ENCODE measurements at regions not wholly inside any gene's neighbourhood (a gene's known extent, or its start where the extent isn't known, plus 50 kb on each side); places are given as distances from the start of the nearest gene placed in this dataset.
A peak's percentile ranks its signal among the peaks of the same experiment; 100 is the strongest.

GRCh38 chr1:5465281-5465711, 526.9 kb downstream of the NPHP4 start:
- no peak for DNase-seq (ENCODE audit: low read depth)

- DNase-seq (ENCODE audit: low read depth): no peak
These were observed 527.9 kb downstream of the NPHP4 start for GRCh38 chr1:5464366-5464765.

- DNase-seq (ENCODE audit: low read depth): no peak
These were observed 531.3 kb downstream of the NPHP4 start for GRCh38 chr1:5460974-5461373.

- no peak for DNase-seq (ENCODE audit: low read depth)
These were observed 532.2 kb downstream of the NPHP4 start for GRCh38 chr1:5459839-5460610.

GRCh38 chr1:5458248-5458647, 534.0 kb downstream of the NPHP4 start:
- no peak for DNase-seq (ENCODE audit: low read depth)

- DNase-seq (ENCODE audit: low read depth): no peak
These were observed 536.0 kb downstream of the NPHP4 start for GRCh38 chr1:5456090-5456811.

GRCh38 chr1:5455651-5456050, 536.6 kb downstream of the NPHP4 start:
- no peak for DNase-seq (ENCODE audit: low read depth)

- no peak for DNase-seq (ENCODE audit: low read depth)
These were observed 537.2 kb downstream of the NPHP4 start for GRCh38 chr1:5455056-5455455.

- DNase-seq (ENCODE audit: low read depth): no peak
These were observed 538.9 kb downstream of the NPHP4 start for GRCh38 chr1:5453347-5453746.

- no peak for DNase-seq (ENCODE audit: low read depth)
These were observed 540.6 kb downstream of the NPHP4 start for GRCh38 chr1:5451671-5452070.

- DNase-seq (ENCODE audit: low read depth): no peak
These were observed 543.7 kb downstream of the NPHP4 start for GRCh38 chr1:5448486-5448885.

- no peak for DNase-seq (ENCODE audit: low read depth)
These were observed 544.7 kb downstream of the NPHP4 start for GRCh38 chr1:5447503-5447960.

- no peak for DNase-seq (ENCODE audit: low read depth)
These were observed 547.8 kb downstream of the NPHP4 start for GRCh38 chr1:5444396-5444795.

GRCh38 chr1:5436808-5437207, 555.4 kb downstream of the NPHP4 start:
- DNase-seq (ENCODE audit: low read depth): no peak

- DNase-seq (ENCODE audit: low read depth): no peak
These were observed 556.8 kb downstream of the NPHP4 start for GRCh38 chr1:5435414-5435813.

GRCh38 chr1:5432436-5432835, 559.8 kb downstream of the NPHP4 start:
- no peak for DNase-seq (ENCODE audit: low read depth)

- DNase-seq (ENCODE audit: low read depth): no peak
These were observed 561.1 kb downstream of the NPHP4 start for GRCh38 chr1:5430911-5431697.

- DNase-seq (ENCODE audit: low read depth): no peak
These were observed 562.1 kb downstream of the NPHP4 start for GRCh38 chr1:5430136-5430535.

- DNase-seq (ENCODE audit: low read depth): peak; percentile 21
These were observed 563.9 kb downstream of the NPHP4 start for GRCh38 chr1:5428351-5428750.

- DNase-seq (ENCODE audit: low read depth): no peak
These were observed 565.1 kb downstream of the NPHP4 start for GRCh38 chr1:5427026-5427613.

GRCh38 chr1:5424802-5425703, 567.2 kb downstream of the NPHP4 start:
- peak; percentile 64 for DNase-seq (ENCODE audit: low read depth)

All from renal cortical epithelial cell (primary cell).